GM12878 (cell line): ENCODE measurements at regions not wholly inside any gene's neighbourhood (a gene's known extent, or its start where the extent isn't known, plus 50 kb on each side); places are given as distances from the start of the nearest gene placed in this dataset.

ENCODE experiments used
- ATAC-seq: fragments of 200-7000 bp; cut with Tn5 transposase; 3 replicates; pipeline ENCODE4 v1.9.1; 2020; ENCODE audit warnings: mild to moderate bottlenecking, moderate library complexity
- BruUV-seq: library from RNA; stranded (reverse); fragments of 400-500 nt; replicated peaks from 2 replicates; lab custom pipeline; 2021; lab: Mats Ljungman, UMichigan
- CTCF ChIA-PET: fragments of 300-600 bp; sonication (Branson Sonifier 250); formaldehyde crosslinking; extraction: SDS; loops from one replicate; lab custom pipeline; 2021; ENCODE audit warnings: inconsistent platforms; lab: Yijun Ruan, JAX
- POLR2A ChIA-PET: fragments of 350-600 bp; formaldehyde crosslinking; extraction: SDS; loops from one replicate; lab custom pipeline; 2021; ENCODE audit warnings: inconsistent platforms; lab: Charles Lee
- RAD21 ChIA-PET: fragments of 300-600 bp; sonication (Branson Sonifier 250); formaldehyde crosslinking; loops from one replicate; lab custom pipeline; 2023; ENCODE audit warnings: antibody characterized with exemption; ENCODE audit not compliant: unreplicated experiment; lab: Charles Lee
- SMC1A ChIA-PET: fragments of 300-600 bp; sonication (Branson Sonifier 250); formaldehyde crosslinking; loops from one replicate; lab custom pipeline; 2023; ENCODE audit not compliant: unreplicated experiment, uncharacterized antibody; lab: Charles Lee
- DNase-seq: peaks from one replicate; pipeline ENCODE4 v3.0.0-alpha.2; 2011; ENCODE audit warnings: low read depth, low spot score
- FAIRE-seq: peaks from 3 replicates; lab custom pipeline; 2011; peaks lifted over from hg19 to GRCh38; lab: Jason Lieb, UNC
- H2AFZ ChIP-seq: 2 replicates; pipeline ENCODE4 v1.6.0; 2011; ENCODE audit warnings: low read depth, low read length, control low read depth; ENCODE audit not compliant: control insufficient read depth
- H3K27ac ChIP-seq: 2 replicates; pipeline ENCODE4 v1.5.1; 2011; ENCODE audit warnings: control low read depth; ENCODE audit not compliant: control insufficient read depth, insufficient read depth
- H3K27me3 ChIP-seq, 2 experiments: replicated peaks in 1 of 2; 2 replicates each; pipeline versions ENCODE4 v1.6.0 to v1.6.1; 2011; ENCODE audit warnings: low read length in 1 of 2; ENCODE audit not compliant: control insufficient read depth in 2 of 2, insufficient read depth in 2 of 2
- H3K36me3 ChIP-seq, 2 experiments: 2 replicates each; pipeline ENCODE4 v1.5.1; 2011; ENCODE audit warnings: low read length in 1 of 2; ENCODE audit not compliant: control insufficient read depth in 2 of 2, insufficient read depth in 2 of 2
- H3K4me1 ChIP-seq: 2 replicates; pipeline ENCODE4 v1.6.1; 2011; ENCODE audit warnings: mild to moderate bottlenecking, low read length, moderate library complexity, mixed read lengths; ENCODE audit not compliant: control insufficient read depth, insufficient read depth
- H3K4me2 ChIP-seq: 2 replicates; pipeline ENCODE4 v1.6.0; 2011; ENCODE audit warnings: control low read depth; ENCODE audit not compliant: control insufficient read depth, insufficient read depth
- H3K4me3 ChIP-seq: fragments of 200-600 bp; sonication (generic); 2 replicates; pipeline ENCODE4 v1.5.1; 2016
- H3K79me2 ChIP-seq: 2 replicates; pipeline ENCODE4 v1.6.0; 2011; ENCODE audit warnings: low read length; ENCODE audit not compliant: control insufficient read depth, insufficient read depth
- H3K9ac ChIP-seq: 2 replicates; pipeline ENCODE4 v1.8.0; 2011; ENCODE audit warnings: low read length, control low read depth, mixed read lengths; ENCODE audit not compliant: control insufficient read depth, insufficient read depth
- H3K9me3 ChIP-seq: replicated peaks from 3 replicates; pipeline ENCODE4 v1.5.1; 2011; ENCODE audit warnings: mild to moderate bottlenecking, low read length; ENCODE audit not compliant: control insufficient read depth, insufficient read depth
- H4K20me1 ChIP-seq: 2 replicates; pipeline ENCODE4 v1.6.0; 2011; ENCODE audit not compliant: control insufficient read depth, insufficient read depth
- BACH1 ChIP-seq: fragments of 450-650 bp; IDR thresholded peaks from 2 replicates; pipeline ENCODE4 v1.6.1; 2017; ENCODE audit warnings: mild to moderate bottlenecking, borderline replicate concordance
- BMI1 ChIP-seq: fragments of 450-650 bp; IDR thresholded peaks from 2 replicates; pipeline ENCODE4 v1.6.1; 2016; ENCODE audit warnings: mild to moderate bottlenecking, moderate library complexity, borderline replicate concordance
- SUZ12 ChIP-seq: fragments of 200-600 bp; sonication (generic); IDR thresholded peaks from one replicate; pipeline ENCODE4 v1.6.1; 2018; ENCODE audit warnings: antibody characterized with exemption, mild to moderate bottlenecking; ENCODE audit not compliant: unreplicated experiment
- TAF1 ChIP-seq: IDR thresholded peaks from 2 replicates; pipeline ENCODE4 v1.6.1; 2011; ENCODE audit warnings: mild to moderate bottlenecking, low read depth, low read length, borderline replicate concordance
- TARDBP ChIP-seq: IDR thresholded peaks from 2 replicates; pipeline ENCODE4 v1.6.1; 2016; ENCODE audit warnings: borderline replicate concordance
- WGBS: methylation state at CpG from one replicate; pipeline ENCODE4 v1.1.6; 2016; ENCODE audit warnings: low lambda C conversion rate; ENCODE audit not compliant: insufficient replicate concordance, insufficient coverage; ENCODE audit errors: missing lambda C conversion rate; 5-methylcytosine and 5-hydroxymethylcytosine counted together
- in situ Hi-C: fragments of 300-500 bp; cut with MboI; formaldehyde crosslinking; loops from 9 replicates; pipeline ENCODE4 v1.14.3; 2018; ENCODE audit warnings: mixed read lengths
- intact Hi-C: fragments of 100-400 bp; cut with micrococcal nuclease; formaldehyde crosslinking; loops from one replicate; pipeline ENCODE4 v1.14.2; 2022; ENCODE audit not compliant: unreplicated experiment
- TF ChIP-seq, protein P1 (sequence below): IDR thresholded peaks from 2 replicates; pipeline ENCODE4 v1.6.1; 2012; ENCODE audit warnings: low read depth, low read length, improper control_type of control experiment
- TF ChIP-seq, protein P2 (sequence below): fragments of 450-650 bp; IDR thresholded peaks from 2 replicates; pipeline ENCODE4 v1.6.1; 2017; ENCODE audit warnings: mild to moderate bottlenecking, moderate library complexity
- TF ChIP-seq, protein P3 (sequence below): fragments of 450-650 bp; IDR thresholded peaks from 2 replicates; pipeline ENCODE4 v1.6.1; 2018; ENCODE audit warnings: mild to moderate bottlenecking, low read depth, moderate library complexity; ENCODE audit not compliant: partially characterized antibody

DNA sequence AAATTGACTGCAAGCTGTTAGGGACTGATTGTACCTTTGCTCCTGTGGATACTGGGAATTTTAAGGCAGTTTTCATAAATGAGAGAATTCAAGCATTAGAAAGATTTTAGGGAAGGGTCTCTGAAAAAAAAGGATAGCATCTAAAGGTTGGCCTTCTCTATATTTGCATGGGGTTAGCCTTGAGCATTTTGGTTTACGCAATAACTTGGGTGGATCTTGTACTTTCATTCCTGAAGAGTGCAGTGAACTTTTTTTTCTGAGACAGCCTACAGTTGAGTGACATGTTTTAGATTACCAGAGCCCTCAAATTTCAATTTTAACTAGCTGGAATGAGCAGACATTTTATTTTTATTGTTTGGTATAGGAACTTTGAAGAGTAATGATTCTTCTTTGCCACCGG is 91.6 kb upstream of the NR3C1 start:
- TF ChIP-seq BMI1 (no peak), TARDBP (no peak), BACH1 (no peak), TAF1 (no peak), SUZ12 (no peak)
- TF ChIP-seq, protein P1, sequence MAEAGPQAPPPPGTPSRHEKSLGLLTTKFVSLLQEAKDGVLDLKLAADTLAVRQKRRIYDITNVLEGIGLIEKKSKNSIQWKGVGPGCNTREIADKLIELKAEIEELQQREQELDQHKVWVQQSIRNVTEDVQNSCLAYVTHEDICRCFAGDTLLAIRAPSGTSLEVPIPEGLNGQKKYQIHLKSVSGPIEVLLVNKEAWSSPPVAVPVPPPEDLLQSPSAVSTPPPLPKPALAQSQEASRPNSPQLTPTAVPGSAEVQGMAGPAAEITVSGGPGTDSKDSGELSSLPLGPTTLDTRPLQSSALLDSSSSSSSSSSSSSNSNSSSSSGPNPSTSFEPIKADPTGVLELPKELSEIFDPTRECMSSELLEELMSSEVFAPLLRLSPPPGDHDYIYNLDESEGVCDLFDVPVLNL: no peak
- Histone ChIP-seq H3K79me2 (no peaks in the 10 kb centered on the region), H4K20me1 (no peaks in the 10 kb centered on the region), H3K27me3 (no peaks in the 10 kb centered on the region), H3K27ac (no peak overlapping the region), H3K9me3 (no peaks in the 10 kb centered on the region; the same call in 2 of the 3 replicates), H3K9ac (no peak overlapping the region), H3K4me1 (no peaks in the 10 kb centered on the region), H3K4me3 (no peak overlapping the region), H2AFZ (no peak overlapping the region), H3K4me2 (no peak overlapping the region), H3K36me3 (no peaks in the 10 kb centered on the region)
- ChIA-PET SMC1A (interaction anchor here (0.6 to 1.0 kb wide), 3 partner anchors 15 to 110 kb away, joined by 3 to 4 read pairs (median 3); no protein-coding TSS in a partner anchor), POLR2A (no interaction called here), RAD21 (no interaction called here), CTCF (no interaction called here)
- ATAC-seq: no peak
- no peak for FAIRE-seq
- DNase-seq: no peak
- intact Hi-C loops (no loop called here), in situ Hi-C loops (no loop called here)
- 98% methylated on average over 2 of the region's 2 CpGs for WGBS
- BruUV-seq: no TSS peak

DNA sequence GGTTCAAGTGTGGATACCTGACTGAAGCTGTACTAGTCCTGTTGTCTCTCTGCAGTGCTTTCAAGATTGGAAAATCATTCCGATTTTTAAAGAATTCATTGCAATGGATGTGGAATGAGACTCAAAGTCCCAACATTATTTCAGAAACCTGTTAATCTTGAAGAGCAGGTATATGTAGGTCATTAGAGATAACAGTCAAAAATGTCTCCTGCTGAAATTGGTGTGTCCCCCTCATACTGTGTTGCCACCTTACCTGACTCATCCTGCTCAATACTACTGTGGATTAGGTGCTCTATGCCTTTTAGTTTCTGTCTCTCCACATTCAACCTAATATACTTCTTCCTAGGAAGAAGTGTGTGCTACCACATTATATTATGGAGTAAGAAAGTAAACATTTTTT is 91.1 kb upstream of the NR3C1 start:
- in situ Hi-C loops: no loop called here
- no peak for FAIRE-seq
- no TSS peak for BruUV-seq
- H3K9ac ChIP-seq: no peak overlapping the region
- H3K4me3 ChIP-seq: no peak overlapping the region
- H3K36me3 ChIP-seq: no peaks in the 10 kb centered on the region
- POLR2A ChIA-PET: no interaction called here
- RAD21 ChIA-PET: no interaction called here
- DNase-seq: no peak
- 100% methylated on average over 1 of the region's 1 CpG for WGBS
- no peak overlapping the region for H3K4me2 ChIP-seq
- no peaks in the 10 kb centered on the region; the same call in 2 of the 3 replicates for H3K9me3 ChIP-seq
- intact Hi-C loops: no loop called here
- no peaks in the 10 kb centered on the region for H3K4me1 ChIP-seq
- SMC1A ChIA-PET: interaction anchor here (1.0 kb wide), 1 partner anchor 14 kb away, joined by 4 read pairs; no protein-coding TSS in a partner anchor
- CTCF ChIA-PET: no interaction called here
- H4K20me1 ChIP-seq: no peaks in the 10 kb centered on the region
- no peaks in the 10 kb centered on the region for H3K79me2 ChIP-seq
- H2AFZ ChIP-seq: no peak overlapping the region
- ATAC-seq: no peak
- no peaks in the 10 kb centered on the region for H3K27me3 ChIP-seq
- no peak overlapping the region for H3K27ac ChIP-seq
- TF ChIP-seq, protein P2, sequence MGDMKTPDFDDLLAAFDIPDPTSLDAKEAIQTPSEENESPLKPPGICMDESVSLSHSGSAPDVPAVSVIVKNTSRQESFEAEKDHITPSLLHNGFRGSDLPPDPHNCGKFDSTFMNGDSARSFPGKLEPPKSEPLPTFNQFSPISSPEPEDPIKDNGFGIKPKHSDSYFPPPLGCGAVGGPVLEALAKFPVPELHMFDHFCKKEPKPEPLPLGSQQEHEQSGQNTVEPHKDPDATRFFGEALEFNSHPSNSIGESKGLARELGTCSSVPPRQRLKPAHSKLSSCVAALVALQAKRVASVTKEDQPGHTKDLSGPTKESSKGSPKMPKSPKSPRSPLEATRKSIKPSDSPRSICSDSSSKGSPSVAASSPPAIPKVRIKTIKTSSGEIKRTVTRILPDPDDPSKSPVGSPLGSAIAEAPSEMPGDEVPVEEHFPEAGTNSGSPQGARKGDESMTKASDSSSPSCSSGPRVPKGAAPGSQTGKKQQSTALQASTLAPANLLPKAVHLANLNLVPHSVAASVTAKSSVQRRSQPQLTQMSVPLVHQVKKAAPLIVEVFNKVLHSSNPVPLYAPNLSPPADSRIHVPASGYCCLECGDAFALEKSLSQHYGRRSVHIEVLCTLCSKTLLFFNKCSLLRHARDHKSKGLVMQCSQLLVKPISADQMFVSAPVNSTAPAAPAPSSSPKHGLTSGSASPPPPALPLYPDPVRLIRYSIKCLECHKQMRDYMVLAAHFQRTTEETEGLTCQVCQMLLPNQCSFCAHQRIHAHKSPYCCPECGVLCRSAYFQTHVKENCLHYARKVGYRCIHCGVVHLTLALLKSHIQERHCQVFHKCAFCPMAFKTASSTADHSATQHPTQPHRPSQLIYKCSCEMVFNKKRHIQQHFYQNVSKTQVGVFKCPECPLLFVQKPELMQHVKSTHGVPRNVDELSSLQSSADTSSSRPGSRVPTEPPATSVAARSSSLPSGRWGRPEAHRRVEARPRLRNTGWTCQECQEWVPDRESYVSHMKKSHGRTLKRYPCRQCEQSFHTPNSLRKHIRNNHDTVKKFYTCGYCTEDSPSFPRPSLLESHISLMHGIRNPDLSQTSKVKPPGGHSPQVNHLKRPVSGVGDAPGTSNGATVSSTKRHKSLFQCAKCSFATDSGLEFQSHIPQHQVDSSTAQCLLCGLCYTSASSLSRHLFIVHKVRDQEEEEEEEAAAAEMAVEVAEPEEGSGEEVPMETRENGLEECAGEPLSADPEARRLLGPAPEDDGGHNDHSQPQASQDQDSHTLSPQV: no peak
- TF ChIP-seq, protein P3, sequence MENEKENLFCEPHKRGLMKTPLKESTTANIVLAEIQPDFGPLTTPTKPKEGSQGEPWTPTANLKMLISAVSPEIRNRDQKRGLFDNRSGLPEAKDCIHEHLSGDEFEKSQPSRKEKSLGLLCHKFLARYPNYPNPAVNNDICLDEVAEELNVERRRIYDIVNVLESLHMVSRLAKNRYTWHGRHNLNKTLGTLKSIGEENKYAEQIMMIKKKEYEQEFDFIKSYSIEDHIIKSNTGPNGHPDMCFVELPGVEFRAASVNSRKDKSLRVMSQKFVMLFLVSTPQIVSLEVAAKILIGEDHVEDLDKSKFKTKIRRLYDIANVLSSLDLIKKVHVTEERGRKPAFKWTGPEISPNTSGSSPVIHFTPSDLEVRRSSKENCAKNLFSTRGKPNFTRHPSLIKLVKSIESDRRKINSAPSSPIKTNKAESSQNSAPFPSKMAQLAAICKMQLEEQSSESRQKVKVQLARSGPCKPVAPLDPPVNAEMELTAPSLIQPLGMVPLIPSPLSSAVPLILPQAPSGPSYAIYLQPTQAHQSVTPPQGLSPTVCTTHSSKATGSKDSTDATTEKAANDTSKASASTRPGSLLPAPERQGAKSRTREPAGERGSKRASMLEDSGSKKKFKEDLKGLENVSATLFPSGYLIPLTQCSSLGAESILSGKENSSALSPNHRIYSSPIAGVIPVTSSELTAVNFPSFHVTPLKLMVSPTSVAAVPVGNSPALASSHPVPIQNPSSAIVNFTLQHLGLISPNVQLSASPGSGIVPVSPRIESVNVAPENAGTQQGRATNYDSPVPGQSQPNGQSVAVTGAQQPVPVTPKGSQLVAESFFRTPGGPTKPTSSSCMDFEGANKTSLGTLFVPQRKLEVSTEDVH: no peak
